Left lung (tissue), 4 donors: ENCODE measurements at regions not wholly inside any gene's neighbourhood (a gene's known extent, or its start where the extent isn't known, plus 50 kb on each side); places are given as distances from the start of the nearest gene placed in this dataset.

ENCODE experiments used
- ATAC-seq: fragments of 200-7000 bp; cut with Tn5 transposase; one replicate; pipeline ENCODE4 v1.9.1; 2020; ENCODE audit warnings: moderate library complexity
- DNase-seq, 4 donors: peaks; one replicate each; pipeline ENCODE4 v3.0.0-alpha.2; 2013 to 2020
- H3K27ac ChIP-seq, 2 donors: fragments of 200-600 bp; sonication (generic) in 1 of 2; one replicate each; pipeline versions ENCODE4 v1.5.0 to v1.8.0; 2020 to 2021
- H3K27me3 ChIP-seq, 2 donors: fragments of 200-600 bp; sonication (generic) in 1 of 2; one replicate each; pipeline versions ENCODE4 v1.5.0 to v1.8.0; 2020 to 2021
- H3K36me3 ChIP-seq, 2 donors: fragments of 200-600 bp; sonication (generic) in 1 of 2; one replicate each; pipeline versions ENCODE4 v1.5.0 to v1.8.0; 2020 to 2021
- H3K4me1 ChIP-seq, 2 donors: fragments of 200-600 bp; one replicate each; pipeline ENCODE4 v1.8.0; 2021
- H3K4me3 ChIP-seq, 2 donors: fragments of 200-600 bp; sonication (generic) in 1 of 2; one replicate each; pipeline versions ENCODE4 v1.5.0 to v1.8.0; 2020 to 2021; ENCODE audit warnings: mild to moderate bottlenecking in 1 of 2
- H3K9me3 ChIP-seq, 2 donors: fragments of 200-600 bp; sonication (generic) in 1 of 2; one replicate each; pipeline versions ENCODE4 v1.5.0 to v1.8.0; 2020 to 2021
- CTCF ChIP-seq, 2 donors: fragments of 200-600 bp; sonication (generic) in 1 of 2; IDR thresholded peaks; one replicate each; pipeline versions ENCODE4 v1.5.0 to v1.8.0; 2021; ENCODE audit warnings: antibody characterized with exemption in 2 of 2
- intact Hi-C, 2 donors: fragments of 100-400 bp; cut with DNase I; formaldehyde crosslinking; loops; one replicate each; pipeline versions ENCODE4 v1.11.2 to v1.14.2; 2022
- donor health status: DM: no; HTN: yes; CAD: no.
- donor health status: DM: no; HTN: no; CAD: no.

GRCh38 chr10:55203319-55203718 is 402.3 kb upstream of the PCDH15 start:
- ATAC-seq (no peak), DNase-seq (no peak)
- H3K4me1 ChIP-seq, result no peaks in the 10 kb centered on the region
- no peaks in the 10 kb centered on the region for H3K36me3 ChIP-seq
- no peak overlapping the region for H3K4me3 ChIP-seq
- H3K9me3 ChIP-seq, result no peaks in the 10 kb centered on the region
- no peak overlapping the region for H3K27ac ChIP-seq
- TF ChIP-seq CTCF (IDR thresholded peaks at IDR 0.05), result no peak
- intact Hi-C loops, result no loop called here
- no peaks in the 10 kb centered on the region for H3K27me3 ChIP-seq

- H3K36me3 ChIP-seq, result no peaks in the 10 kb centered on the region
- H3K27ac ChIP-seq, result no peak overlapping the region
- no peak overlapping the region for H3K4me3 ChIP-seq
- H3K9me3 ChIP-seq, result no peaks in the 10 kb centered on the region
- no peaks in the 10 kb centered on the region for H3K27me3 ChIP-seq
- DNase-seq (no peak), ATAC-seq (no peak)
- H3K4me1 ChIP-seq, result no peaks in the 10 kb centered on the region
- intact Hi-C loops, result no loop called here
- no peak for TF ChIP-seq CTCF (IDR thresholded peaks at IDR 0.05)
Measured at GRCh38 chr10:55200020-55200419, 399.0 kb upstream of the PCDH15 start.

- no peaks in the 10 kb centered on the region for H3K9me3 ChIP-seq
- no peaks in the 10 kb centered on the region for H3K36me3 ChIP-seq
- TF ChIP-seq CTCF (IDR thresholded peaks at IDR 0.05), result no peak
- DNase-seq, result no peak
- H3K4me3 ChIP-seq, result no peak overlapping the region
- no peak overlapping the region for H3K27ac ChIP-seq
- no peaks in the 10 kb centered on the region for H3K4me1 ChIP-seq
- intact Hi-C loops, result no loop called here
- H3K27me3 ChIP-seq, result no peaks in the 10 kb centered on the region
- no peak for ATAC-seq
Measured at GRCh38 chr10:55191236-55191860, 390.3 kb upstream of the PCDH15 start.

GRCh38 chr10:55183993-55184392 is 383.0 kb upstream of the PCDH15 start:
- H3K36me3 ChIP-seq, result no peaks in the 10 kb centered on the region
- intact Hi-C loops, result no loop called here
- H3K27me3 ChIP-seq, result no peaks in the 10 kb centered on the region
- no peak overlapping the region for H3K27ac ChIP-seq
- no peak for ATAC-seq
- H3K9me3 ChIP-seq, result peaks cover 0 to 1% of the 10 kb centered on the region in 2 donors
- H3K4me1 ChIP-seq, result no peaks in the 10 kb centered on the region
- no peak overlapping the region for H3K4me3 ChIP-seq
- no peak for DNase-seq
- no peak for TF ChIP-seq CTCF (IDR thresholded peaks at IDR 0.05)

- no peak for DNase-seq
Measured at GRCh38 chr10:55180357-55180756, 379.3 kb upstream of the PCDH15 start.

More at GRCh38 chr10:55180357-55180756, 379.3 kb upstream of the PCDH15 start:
- TF ChIP-seq CTCF (IDR thresholded peaks at IDR 0.05), result no peak
- Histone ChIP-seq H3K27ac (no peak overlapping the region), H3K4me3 (no peak overlapping the region), H3K36me3 (no peaks in the 10 kb centered on the region), H3K27me3 (no peaks in the 10 kb centered on the region), H3K4me1 (no peaks in the 10 kb centered on the region), H3K9me3 (peaks cover 0 to 1% of the 10 kb centered on the region in 2 donors)
- intact Hi-C loops, result no loop called here
- no peak for ATAC-seq
